Fibroblast of lung (primary cell): ENCODE measurements at regions not wholly inside any gene's neighbourhood (a gene's known extent, or its start where the extent isn't known, plus 50 kb on each side); places are given as distances from the start of the nearest gene placed in this dataset.

Source experiments
- DNase-seq, 2 donors: peaks; one replicate each; pipeline versions ENCODE4 v3.0.0 to v3.0.0-alpha.2; 2010; ENCODE audit warnings: low read depth in 2 of 2
- H2AFZ ChIP-seq: 2 replicates; pipeline ENCODE4 v1.5.1; 2012; ENCODE audit warnings: low read length, control low read depth, inconsistent platforms
- H3K27ac ChIP-seq: 2 replicates; pipeline ENCODE4 v1.5.1; 2011; ENCODE audit warnings: low read length, control low read depth; ENCODE audit not compliant: insufficient read depth
- H3K27me3 ChIP-seq: 2 replicates; pipeline ENCODE4 v1.5.1; 2011; ENCODE audit warnings: mild to moderate bottlenecking, low read length; ENCODE audit not compliant: control insufficient read depth, insufficient read depth
- H3K36me3 ChIP-seq: 2 replicates; pipeline ENCODE4 v1.5.1; 2011; ENCODE audit warnings: low read length; ENCODE audit not compliant: control insufficient read depth, insufficient read depth
- H3K4me1 ChIP-seq: 2 replicates; pipeline ENCODE4 v1.5.1; 2011; ENCODE audit warnings: low read length; ENCODE audit not compliant: control insufficient read depth, insufficient read depth; ENCODE audit errors: extremely low read depth
- H3K4me2 ChIP-seq: 2 replicates; pipeline ENCODE4 v1.5.1; 2011; ENCODE audit warnings: low read length, control low read depth; ENCODE audit not compliant: insufficient read depth; ENCODE audit errors: extremely low read depth
- H3K4me3 ChIP-seq, 4 experiments: fragments of 200-600 bp in 1 of 4; sonication (generic) in 1 of 4; replicated peaks in 1 of 4; 2 replicates each; pipeline ENCODE4 v1.5.1; 2011 to 2016; ENCODE audit warnings: low read length in 4 of 4, low read depth in 3 of 4, mild to moderate bottlenecking in 3 of 4, control low read depth in 2 of 4, inconsistent platforms in 1 of 4, mixed read lengths in 1 of 4; ENCODE audit not compliant: insufficient read depth in 1 of 4; ENCODE audit errors: control extremely low read depth in 1 of 4
- H3K79me2 ChIP-seq: 2 replicates; pipeline ENCODE4 v1.5.1; 2012; ENCODE audit warnings: mild to moderate bottlenecking, low read length, inconsistent platforms; ENCODE audit not compliant: control insufficient read depth, insufficient read depth
- H3K9ac ChIP-seq: 2 replicates; pipeline ENCODE4 v1.5.1; 2011; ENCODE audit warnings: mild to moderate bottlenecking, low read length, control low read depth; ENCODE audit not compliant: insufficient read depth
- H3K9me3 ChIP-seq: 2 replicates; pipeline ENCODE4 v1.5.1; 2012; ENCODE audit warnings: low read depth, low read length; ENCODE audit not compliant: control insufficient read depth, insufficient read depth
- H4K20me1 ChIP-seq: 2 replicates; pipeline ENCODE4 v1.5.1; 2011; ENCODE audit warnings: low read length; ENCODE audit not compliant: control insufficient read depth, insufficient read depth; ENCODE audit errors: extremely low read depth
- EZH2 ChIP-seq: IDR thresholded peaks from 2 replicates; pipeline ENCODE4 v1.5.1; 2012; ENCODE audit warnings: low read length, control low read depth, mild to moderate bottlenecking; ENCODE audit errors: missing control alignments
- TF ChIP-seq, protein P1 (sequence below), 2 donors: IDR thresholded peaks in 1 of 2; conservative IDR thresholded peaks in 1 of 2; 1 replicate in 1 of 2; 2 replicates in 1 of 2; pipeline ENCODE4 v1.5.1; 2011 to 2012; ENCODE audit warnings: low read length in 2 of 2, control low read depth in 1 of 2, inconsistent platforms in 1 of 2, low read depth in 1 of 2, mild to moderate bottlenecking in 1 of 2

GRCh38 chr5:2265341-2265740, 382.6 kb upstream of the IRX4 start:
- no peak overlapping the region for H2AFZ ChIP-seq
- H3K9ac ChIP-seq: no peak overlapping the region
- no peak for TF ChIP-seq EZH2
- TF ChIP-seq, protein P1, sequence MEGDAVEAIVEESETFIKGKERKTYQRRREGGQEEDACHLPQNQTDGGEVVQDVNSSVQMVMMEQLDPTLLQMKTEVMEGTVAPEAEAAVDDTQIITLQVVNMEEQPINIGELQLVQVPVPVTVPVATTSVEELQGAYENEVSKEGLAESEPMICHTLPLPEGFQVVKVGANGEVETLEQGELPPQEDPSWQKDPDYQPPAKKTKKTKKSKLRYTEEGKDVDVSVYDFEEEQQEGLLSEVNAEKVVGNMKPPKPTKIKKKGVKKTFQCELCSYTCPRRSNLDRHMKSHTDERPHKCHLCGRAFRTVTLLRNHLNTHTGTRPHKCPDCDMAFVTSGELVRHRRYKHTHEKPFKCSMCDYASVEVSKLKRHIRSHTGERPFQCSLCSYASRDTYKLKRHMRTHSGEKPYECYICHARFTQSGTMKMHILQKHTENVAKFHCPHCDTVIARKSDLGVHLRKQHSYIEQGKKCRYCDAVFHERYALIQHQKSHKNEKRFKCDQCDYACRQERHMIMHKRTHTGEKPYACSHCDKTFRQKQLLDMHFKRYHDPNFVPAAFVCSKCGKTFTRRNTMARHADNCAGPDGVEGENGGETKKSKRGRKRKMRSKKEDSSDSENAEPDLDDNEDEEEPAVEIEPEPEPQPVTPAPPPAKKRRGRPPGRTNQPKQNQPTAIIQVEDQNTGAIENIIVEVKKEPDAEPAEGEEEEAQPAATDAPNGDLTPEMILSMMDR (conservative IDR thresholded peaks at IDR 0.05 in 1 of 2, IDR thresholded peaks at IDR 0.05 in 1 of 2; ENCODE audit: low read depth in 1 of 2, low read length in 2 of 2): no peak
- H3K4me1 ChIP-seq: no peaks in the 10 kb centered on the region
- no peaks in the 10 kb centered on the region for H3K27me3 ChIP-seq
- no peak for DNase-seq
- H3K4me2 ChIP-seq: no peak overlapping the region
- no peaks in the 10 kb centered on the region for H3K79me2 ChIP-seq
- no peaks in the 10 kb centered on the region for H3K36me3 ChIP-seq
- no peak overlapping the region for H3K27ac ChIP-seq
- no peak overlapping the region for H3K4me3 ChIP-seq
- no peaks in the 10 kb centered on the region for H3K9me3 ChIP-seq
- H4K20me1 ChIP-seq: no peaks in the 10 kb centered on the region

DNA sequence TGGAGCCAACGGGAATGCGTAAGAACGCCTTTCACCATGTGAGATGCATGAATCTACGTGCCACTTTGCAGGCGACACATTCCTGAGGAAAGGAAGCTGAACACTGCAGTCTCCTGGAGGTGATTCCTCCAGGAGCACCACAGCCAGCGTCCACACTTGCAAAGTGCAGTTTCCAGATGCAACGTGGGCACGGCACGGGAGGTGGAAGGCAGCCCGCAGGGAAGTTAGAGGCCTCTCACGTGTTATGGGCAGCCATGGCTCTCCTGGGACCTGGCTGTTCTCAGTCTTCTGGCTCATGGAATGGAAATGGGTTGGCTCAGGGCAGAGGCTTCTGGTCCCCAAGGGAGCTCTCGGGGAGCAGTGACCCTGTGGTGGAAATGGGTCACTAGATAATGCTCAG, 381.0 kb upstream of the IRX4 start:
- Histone ChIP-seq H3K9ac (no peak overlapping the region), H3K9me3 (no peaks in the 10 kb centered on the region), H3K36me3 (no peaks in the 10 kb centered on the region)

DNA sequence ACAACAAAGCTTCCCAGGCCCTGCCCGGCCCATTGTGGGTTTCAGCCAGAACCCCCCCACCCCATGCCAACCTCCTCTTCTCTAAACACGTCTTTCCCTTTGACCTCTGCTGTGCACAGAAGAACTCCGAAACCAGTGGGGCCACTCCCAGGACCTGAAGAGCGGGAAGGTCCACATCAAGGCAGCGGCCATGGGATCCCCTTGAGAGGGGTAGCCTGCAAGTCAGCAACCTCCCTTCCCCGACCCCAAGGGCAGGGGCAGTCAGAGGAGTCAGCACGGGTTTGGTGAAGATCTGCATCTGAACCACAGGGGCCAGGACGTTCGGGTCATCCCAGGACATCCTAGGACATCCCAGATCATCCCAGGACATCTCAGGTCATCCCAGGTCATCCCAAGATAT, 379.9 kb upstream of the IRX4 start:
- Histone ChIP-seq H3K4me3 (no peak overlapping the region), H3K9me3 (no peaks in the 10 kb centered on the region), H3K4me1 (no peaks in the 10 kb centered on the region), H3K9ac (no peak overlapping the region), H2AFZ (no peak overlapping the region), H4K20me1 (no peaks in the 10 kb centered on the region), H3K36me3 (no peaks in the 10 kb centered on the region), H3K27ac (no peak overlapping the region), H3K79me2 (no peaks in the 10 kb centered on the region), H3K4me2 (no peak overlapping the region), H3K27me3 (no peaks in the 10 kb centered on the region)
- TF ChIP-seq, protein P1 (conservative IDR thresholded peaks at IDR 0.05 in 1 of 2, IDR thresholded peaks at IDR 0.05 in 1 of 2; ENCODE audit: low read depth in 1 of 2, low read length in 2 of 2): no peak
- TF ChIP-seq EZH2: no peak
- DNase-seq: no peak

More for the DNA sequence above, 381.0 kb upstream of the IRX4 start:
- DNase-seq: no peak
- Histone ChIP-seq H2AFZ (no peak overlapping the region), H3K27ac (no peak overlapping the region), H3K4me2 (no peak overlapping the region), H3K4me3 (no peak overlapping the region), H3K4me1 (no peaks in the 10 kb centered on the region), H3K27me3 (no peaks in the 10 kb centered on the region), H4K20me1 (no peaks in the 10 kb centered on the region), H3K79me2 (no peaks in the 10 kb centered on the region)
- TF ChIP-seq, protein P1 (conservative IDR thresholded peaks at IDR 0.05 in 1 of 2, IDR thresholded peaks at IDR 0.05 in 1 of 2; ENCODE audit: low read depth in 1 of 2, low read length in 2 of 2): no peak
- TF ChIP-seq EZH2: no peak
